Prostate gland (tissue), 2 donors: ENCODE measurements at regions not wholly inside any gene's neighbourhood (a gene's known extent, or its start where the extent isn't known, plus 50 kb on each side); places are given as distances from the start of the nearest gene placed in this dataset.

Experiments
- POLR2A ChIP-seq: fragments of 450-650 bp; IDR thresholded peaks from one replicate; pipeline ENCODE4 v1.6.1; 2016; ENCODE audit warnings: antibody characterized with exemption, mild to moderate bottlenecking
- POLR2AphosphoS5 ChIP-seq: sonication (generic); formaldehyde crosslinking; IDR thresholded peaks from one replicate; pipeline ENCODE4 v1.6.1; 2017; ENCODE audit warnings: antibody characterized with exemption
- TF ChIP-seq, protein P1 (sequence below), 4 experiments: fragments of 200-600 bp in 2 of 4; fragments of 450-650 bp in 2 of 4; sonication (generic) in 2 of 4; IDR thresholded peaks; 1 replicate in 3 of 4; 2 replicates in 1 of 4; pipeline ENCODE4 v1.5.1; 2016 to 2019; ENCODE audit warnings: antibody characterized with exemption in 4 of 4, mild to moderate bottlenecking in 2 of 4, moderate library complexity in 2 of 4

DNA sequence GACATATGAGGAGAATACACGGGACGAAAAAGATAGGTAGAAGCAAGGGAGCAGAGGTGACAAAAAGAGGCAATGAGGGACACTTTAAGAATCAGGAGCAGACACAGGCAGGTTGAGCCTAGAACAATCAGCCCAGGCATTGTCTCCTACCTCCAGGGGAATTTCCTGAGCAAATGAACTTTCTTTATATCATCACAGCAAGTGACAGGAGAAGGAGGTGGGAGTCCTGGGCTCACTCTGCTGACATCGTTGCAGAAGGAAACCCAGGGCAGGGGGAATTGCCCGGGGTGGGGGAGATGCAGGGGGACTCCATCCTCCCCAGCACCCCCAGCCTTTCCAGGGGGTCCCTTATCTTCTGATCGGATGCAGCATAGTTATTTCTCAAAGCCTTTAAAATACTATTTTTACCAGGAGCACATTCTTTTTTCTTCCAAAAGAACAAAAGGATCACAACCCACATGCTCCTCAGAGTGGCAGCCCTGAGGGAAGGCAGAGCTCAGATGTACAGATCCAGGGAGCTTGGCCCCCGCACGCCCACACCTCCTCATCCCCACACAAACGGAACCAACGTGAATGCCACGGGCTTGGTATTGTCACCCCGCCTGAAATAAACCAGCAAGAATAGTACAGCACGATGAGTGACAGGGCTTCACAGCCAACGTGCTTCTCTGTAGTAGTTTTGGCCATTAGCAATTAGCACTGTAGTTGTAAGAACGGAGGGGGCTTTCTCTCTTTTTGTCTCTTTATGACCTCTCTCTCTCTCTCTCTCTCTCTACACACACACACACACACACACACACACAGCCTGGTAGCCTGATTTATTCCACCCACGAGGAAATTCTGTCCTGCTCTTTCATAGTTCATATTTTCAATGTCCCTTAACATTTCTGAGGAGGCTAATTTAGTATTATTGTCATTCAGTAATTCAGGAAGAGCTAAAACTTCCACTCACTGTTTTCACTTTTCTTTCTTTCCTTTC, 169.5 kb upstream of the UBL3 start:
- TF ChIP-seq, protein P1, sequence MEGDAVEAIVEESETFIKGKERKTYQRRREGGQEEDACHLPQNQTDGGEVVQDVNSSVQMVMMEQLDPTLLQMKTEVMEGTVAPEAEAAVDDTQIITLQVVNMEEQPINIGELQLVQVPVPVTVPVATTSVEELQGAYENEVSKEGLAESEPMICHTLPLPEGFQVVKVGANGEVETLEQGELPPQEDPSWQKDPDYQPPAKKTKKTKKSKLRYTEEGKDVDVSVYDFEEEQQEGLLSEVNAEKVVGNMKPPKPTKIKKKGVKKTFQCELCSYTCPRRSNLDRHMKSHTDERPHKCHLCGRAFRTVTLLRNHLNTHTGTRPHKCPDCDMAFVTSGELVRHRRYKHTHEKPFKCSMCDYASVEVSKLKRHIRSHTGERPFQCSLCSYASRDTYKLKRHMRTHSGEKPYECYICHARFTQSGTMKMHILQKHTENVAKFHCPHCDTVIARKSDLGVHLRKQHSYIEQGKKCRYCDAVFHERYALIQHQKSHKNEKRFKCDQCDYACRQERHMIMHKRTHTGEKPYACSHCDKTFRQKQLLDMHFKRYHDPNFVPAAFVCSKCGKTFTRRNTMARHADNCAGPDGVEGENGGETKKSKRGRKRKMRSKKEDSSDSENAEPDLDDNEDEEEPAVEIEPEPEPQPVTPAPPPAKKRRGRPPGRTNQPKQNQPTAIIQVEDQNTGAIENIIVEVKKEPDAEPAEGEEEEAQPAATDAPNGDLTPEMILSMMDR (IDR thresholded peaks at IDR 0.05): no peak
- no peak for TF ChIP-seq POLR2A
- no peak for TF ChIP-seq POLR2AphosphoS5
